ENCODE measurements at regions not wholly inside any gene's neighbourhood (a gene's known extent, or its start where the extent isn't known, plus 50 kb on each side); places are given as distances from the start of the nearest gene placed in this dataset.

- no peaks in the 10 kb centered on the region for H3K36me3 ChIP-seq
- no peaks in the 10 kb centered on the region for H3K4me1 ChIP-seq
- peaks cover 0 to 6% (median 0%) of the 10 kb centered on the region in 3 donors for H3K9me3 ChIP-seq
- no peaks in the 10 kb centered on the region for H3K27me3 ChIP-seq
- no peak for DNase-seq
- intact Hi-C loops (cut with DNase I; ENCODE audit: low total_unique reads): no loop called here
- TF ChIP-seq CTCF (IDR thresholded peaks at IDR 0.05): no peak
- H3K27ac ChIP-seq: no peak overlapping the region
- H3K4me3 ChIP-seq: no peak overlapping the region
These were observed 88.5 kb upstream of the DEPDC1 start for GRCh38 chr1:68585351-68585750.

- intact Hi-C loops (cut with DNase I; ENCODE audit: low total_unique reads): no loop called here
- TF ChIP-seq CTCF (IDR thresholded peaks at IDR 0.05): no peak
- Histone ChIP-seq H3K4me3 (no peak overlapping the region), H3K36me3 (no peaks in the 10 kb centered on the region), H3K27ac (no peak overlapping the region), H3K4me1 (no peaks in the 10 kb centered on the region), H3K9me3 (peaks cover 0 to 6% (median 0%) of the 10 kb centered on the region in 3 donors), H3K27me3 (no peaks in the 10 kb centered on the region)
- no peak for DNase-seq
These were observed 89.9 kb upstream of the DEPDC1 start for GRCh38 chr1:68586766-68587165.

GRCh38 chr1:68588304-68588703 is 91.4 kb upstream of the DEPDC1 start:
- Histone ChIP-seq H3K27me3 (no peaks in the 10 kb centered on the region), H3K4me3 (no peak overlapping the region), H3K4me1 (no peaks in the 10 kb centered on the region), H3K36me3 (no peaks in the 10 kb centered on the region), H3K9me3 (no peaks in the 10 kb centered on the region), H3K27ac (no peak overlapping the region)
- no peak for TF ChIP-seq CTCF (IDR thresholded peaks at IDR 0.05)
- no peak for DNase-seq
- intact Hi-C loops (cut with DNase I; ENCODE audit: low total_unique reads): no loop called here

GRCh38 chr1:68590473-68590872 is 93.6 kb upstream of the DEPDC1 start:
- Histone ChIP-seq H3K36me3 (no peaks in the 10 kb centered on the region), H3K27me3 (no peaks in the 10 kb centered on the region), H3K27ac (no peak overlapping the region), H3K4me1 (no peaks in the 10 kb centered on the region), H3K9me3 (no peaks in the 10 kb centered on the region), H3K4me3 (no peak overlapping the region)
- intact Hi-C loops (cut with DNase I; ENCODE audit: low total_unique reads): no loop called here
- DNase-seq: no peak
- no peak for TF ChIP-seq CTCF (IDR thresholded peaks at IDR 0.05)

- no peaks in the 10 kb centered on the region for H3K36me3 ChIP-seq
- DNase-seq: no peak
- no peak overlapping the region for H3K4me3 ChIP-seq
- no peak for TF ChIP-seq CTCF (IDR thresholded peaks at IDR 0.05)
- no peaks in the 10 kb centered on the region for H3K27me3 ChIP-seq
- intact Hi-C loops (cut with DNase I; ENCODE audit: low total_unique reads): no loop called here
- H3K9me3 ChIP-seq: no peaks in the 10 kb centered on the region
- H3K27ac ChIP-seq: no peak overlapping the region
- no peaks in the 10 kb centered on the region for H3K4me1 ChIP-seq
These were observed 98.0 kb upstream of the DEPDC1 start for GRCh38 chr1:68594851-68595250.

GRCh38 chr1:68600049-68600661 is 103.3 kb upstream of the DEPDC1 start:
- peak; percentile 57 to 64 for TF ChIP-seq CTCF (IDR thresholded peaks at IDR 0.05)
- no peak for DNase-seq
- Histone ChIP-seq H3K27me3 (no peaks in the 10 kb centered on the region), H3K27ac (no peak overlapping the region), H3K9me3 (no peaks in the 10 kb centered on the region), H3K4me3 (peak overlapping the region in 1 of 2 donors; percentile 27), H3K4me1 (peaks cover 0 to 3% (median 0%) of the 10 kb centered on the region in 4 donors), H3K36me3 (no peaks in the 10 kb centered on the region)
- intact Hi-C loops (cut with DNase I; ENCODE audit: low total_unique reads): no loop called here

All from tibial artery (tissue), 4 donors.